ENCODE measurements at regions not wholly inside any gene's neighbourhood (a gene's known extent, or its start where the extent isn't known, plus 50 kb on each side); places are given as distances from the start of the nearest gene placed in this dataset.
"Not testable (repeated sequence)": the region's sequence is repeated elsewhere in the genome, so short reads cannot be mapped to it uniquely, and the experiment has no call there.

DNA sequence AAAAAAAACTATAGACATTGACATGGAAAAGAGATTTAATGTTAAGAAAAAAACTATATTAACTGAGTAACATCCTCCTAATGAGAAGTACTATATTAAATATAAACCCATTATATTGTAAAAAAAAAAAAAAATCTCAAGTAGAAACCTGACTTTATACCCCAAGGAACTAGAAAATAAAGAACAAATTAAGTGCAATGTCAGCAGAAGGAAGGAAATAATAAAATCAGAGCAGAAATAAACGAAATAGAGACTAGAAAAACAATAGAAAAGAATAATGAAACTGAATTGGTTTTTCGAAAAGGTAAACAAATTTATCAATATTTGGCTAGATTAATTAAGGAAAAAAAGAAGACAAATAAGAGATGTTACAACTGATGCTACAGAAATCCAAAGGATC lies 329.1 kb upstream of the ZNF608 start:
- H3K9me3 ChIP-seq (ENCODE audit: control insufficient read depth, insufficient read depth, low read depth, low read length), result peaks cover 16% of the 10 kb centered on the region; the same call in 1 of the 2 replicates
- H3K27me3 ChIP-seq (ENCODE audit: control insufficient read depth, insufficient read depth, low read length), result no peaks in the 10 kb centered on the region
- H3K36me3 ChIP-seq (ENCODE audit: control insufficient read depth, insufficient read depth, low read length), result no peaks in the 10 kb centered on the region
- intact Hi-C loops (cut with micrococcal nuclease; ENCODE audit: unreplicated experiment), result no loop called here
- BruUV-seq (replicated peaks), result no TSS peak
- ATAC-seq (no peak), DNase-seq (ENCODE audit: low read depth, low spot score) (no peak)
- TF ChIP-seq TCF7L2 (IDR thresholded peaks at IDR 0.05; ENCODE audit: low read depth, low read length) (no peak), SIN3A (IDR thresholded peaks at IDR 0.05; ENCODE audit: borderline replicate concordance, insufficient read depth, low read depth, low read length) (no peak)
- TF ChIP-seq, protein P1, sequence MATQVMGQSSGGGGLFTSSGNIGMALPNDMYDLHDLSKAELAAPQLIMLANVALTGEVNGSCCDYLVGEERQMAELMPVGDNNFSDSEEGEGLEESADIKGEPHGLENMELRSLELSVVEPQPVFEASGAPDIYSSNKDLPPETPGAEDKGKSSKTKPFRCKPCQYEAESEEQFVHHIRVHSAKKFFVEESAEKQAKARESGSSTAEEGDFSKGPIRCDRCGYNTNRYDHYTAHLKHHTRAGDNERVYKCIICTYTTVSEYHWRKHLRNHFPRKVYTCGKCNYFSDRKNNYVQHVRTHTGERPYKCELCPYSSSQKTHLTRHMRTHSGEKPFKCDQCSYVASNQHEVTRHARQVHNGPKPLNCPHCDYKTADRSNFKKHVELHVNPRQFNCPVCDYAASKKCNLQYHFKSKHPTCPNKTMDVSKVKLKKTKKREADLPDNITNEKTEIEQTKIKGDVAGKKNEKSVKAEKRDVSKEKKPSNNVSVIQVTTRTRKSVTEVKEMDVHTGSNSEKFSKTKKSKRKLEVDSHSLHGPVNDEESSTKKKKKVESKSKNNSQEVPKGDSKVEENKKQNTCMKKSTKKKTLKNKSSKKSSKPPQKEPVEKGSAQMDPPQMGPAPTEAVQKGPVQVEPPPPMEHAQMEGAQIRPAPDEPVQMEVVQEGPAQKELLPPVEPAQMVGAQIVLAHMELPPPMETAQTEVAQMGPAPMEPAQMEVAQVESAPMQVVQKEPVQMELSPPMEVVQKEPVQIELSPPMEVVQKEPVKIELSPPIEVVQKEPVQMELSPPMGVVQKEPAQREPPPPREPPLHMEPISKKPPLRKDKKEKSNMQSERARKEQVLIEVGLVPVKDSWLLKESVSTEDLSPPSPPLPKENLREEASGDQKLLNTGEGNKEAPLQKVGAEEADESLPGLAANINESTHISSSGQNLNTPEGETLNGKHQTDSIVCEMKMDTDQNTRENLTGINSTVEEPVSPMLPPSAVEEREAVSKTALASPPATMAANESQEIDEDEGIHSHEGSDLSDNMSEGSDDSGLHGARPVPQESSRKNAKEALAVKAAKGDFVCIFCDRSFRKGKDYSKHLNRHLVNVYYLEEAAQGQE (IDR thresholded peaks at IDR 0.05; ENCODE audit: insufficient read depth in 1 of 2, low read depth in 2 of 2, low read length in 1 of 2), result no peak
- in situ Hi-C loops (cut with HindIII; ENCODE audit: low pct_unique_long_range_greater_than_20kb, low sequenced_read_pairs), result no loop called here
- CTCF ChIA-PET, result no interaction called here
- no peak overlapping the region for H3K27ac ChIP-seq (ENCODE audit: low read length)
- no peak overlapping the region for H3K4me3 ChIP-seq (ENCODE audit: low read depth in 2 of 2, low read length in 2 of 2)
- POLR2A ChIA-PET, result no interaction called here
- H3K4me1 ChIP-seq (ENCODE audit: control insufficient read depth, insufficient read depth, low read length), result no peaks in the 10 kb centered on the region

DNA sequence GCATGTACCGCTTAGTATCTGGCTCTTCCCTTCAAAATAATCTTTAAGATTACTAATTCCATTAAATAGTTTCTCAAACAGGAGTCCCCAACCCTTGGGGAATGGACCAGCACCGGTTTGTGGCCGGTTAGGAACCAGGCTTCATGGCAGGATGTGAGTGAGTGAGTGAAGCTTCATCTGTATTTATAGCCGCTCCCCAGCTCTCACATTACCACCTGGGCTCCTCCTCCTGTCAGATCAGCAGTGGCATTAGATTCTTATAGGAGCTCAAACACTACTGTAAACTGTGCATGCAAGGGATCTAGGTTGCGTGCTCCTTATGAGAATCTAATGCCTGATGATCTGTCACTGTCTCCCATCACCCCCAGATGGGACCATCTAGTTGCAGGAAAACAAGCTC lies 332.6 kb upstream of the ZNF608 start:
- BruUV-seq (replicated peaks); POLR2A ChIA-PET; ATAC-seq: not testable (repeated sequence)

DNA sequence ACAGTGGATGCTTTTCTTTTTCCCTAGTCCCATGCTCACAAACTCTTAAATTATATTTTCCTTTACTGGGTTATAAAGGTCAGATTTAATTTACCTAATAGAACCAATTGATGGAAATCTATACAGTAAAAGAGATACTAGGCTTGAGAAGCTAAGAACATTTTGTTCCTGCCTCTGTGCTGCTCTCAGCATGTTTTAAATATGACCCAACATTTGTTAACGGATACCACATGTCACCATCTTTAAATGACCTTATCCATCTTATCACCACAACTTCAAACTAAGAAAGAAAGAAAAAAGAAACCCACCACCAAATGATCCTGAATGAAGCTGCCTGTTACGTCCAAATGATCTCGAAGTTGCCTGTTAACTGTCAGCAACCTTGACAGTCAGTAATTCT lies 334.7 kb upstream of the ZNF608 start:
- H3K9me3 ChIP-seq (ENCODE audit: control insufficient read depth, insufficient read depth, low read depth, low read length), result no peaks in the 10 kb centered on the region
- no peak for TF ChIP-seq TCF7L2 (IDR thresholded peaks at IDR 0.05; ENCODE audit: low read depth, low read length)
- TF ChIP-seq, protein P1 (IDR thresholded peaks at IDR 0.05; ENCODE audit: insufficient read depth in 1 of 2, low read depth in 2 of 2, low read length in 1 of 2), result no peak
- TF ChIP-seq POLR2AphosphoS5 (IDR thresholded peaks at IDR 0.05; ENCODE audit: low read depth, low read length), result no peak
- no peak for TF ChIP-seq SIN3A (IDR thresholded peaks at IDR 0.05; ENCODE audit: borderline replicate concordance, insufficient read depth, low read depth, low read length)
- TF ChIP-seq, protein P2, sequence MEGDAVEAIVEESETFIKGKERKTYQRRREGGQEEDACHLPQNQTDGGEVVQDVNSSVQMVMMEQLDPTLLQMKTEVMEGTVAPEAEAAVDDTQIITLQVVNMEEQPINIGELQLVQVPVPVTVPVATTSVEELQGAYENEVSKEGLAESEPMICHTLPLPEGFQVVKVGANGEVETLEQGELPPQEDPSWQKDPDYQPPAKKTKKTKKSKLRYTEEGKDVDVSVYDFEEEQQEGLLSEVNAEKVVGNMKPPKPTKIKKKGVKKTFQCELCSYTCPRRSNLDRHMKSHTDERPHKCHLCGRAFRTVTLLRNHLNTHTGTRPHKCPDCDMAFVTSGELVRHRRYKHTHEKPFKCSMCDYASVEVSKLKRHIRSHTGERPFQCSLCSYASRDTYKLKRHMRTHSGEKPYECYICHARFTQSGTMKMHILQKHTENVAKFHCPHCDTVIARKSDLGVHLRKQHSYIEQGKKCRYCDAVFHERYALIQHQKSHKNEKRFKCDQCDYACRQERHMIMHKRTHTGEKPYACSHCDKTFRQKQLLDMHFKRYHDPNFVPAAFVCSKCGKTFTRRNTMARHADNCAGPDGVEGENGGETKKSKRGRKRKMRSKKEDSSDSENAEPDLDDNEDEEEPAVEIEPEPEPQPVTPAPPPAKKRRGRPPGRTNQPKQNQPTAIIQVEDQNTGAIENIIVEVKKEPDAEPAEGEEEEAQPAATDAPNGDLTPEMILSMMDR (IDR thresholded peaks at IDR 0.05), result no peak
- H3K36me3 ChIP-seq (ENCODE audit: control insufficient read depth, insufficient read depth, low read length), result no peaks in the 10 kb centered on the region
- in situ Hi-C loops (cut with HindIII; ENCODE audit: low pct_unique_long_range_greater_than_20kb, low sequenced_read_pairs) (no loop called here), intact Hi-C loops (cut with micrococcal nuclease; ENCODE audit: unreplicated experiment) (no loop called here)
- H3K4me3 ChIP-seq (ENCODE audit: low read depth in 2 of 2, low read length in 2 of 2), result no peak overlapping the region
- ChIA-PET POLR2A (no interaction called here), CTCF (no interaction called here)
- no TSS peak for BruUV-seq (replicated peaks)
- DNase-seq (ENCODE audit: low read depth, low spot score), result no peak
- no peaks in the 10 kb centered on the region for H3K27me3 ChIP-seq (ENCODE audit: control insufficient read depth, insufficient read depth, low read length)
- no peak for ATAC-seq
- H3K4me1 ChIP-seq (ENCODE audit: control insufficient read depth, insufficient read depth, low read length), result no peaks in the 10 kb centered on the region
- H3K27ac ChIP-seq (ENCODE audit: low read length), result no peak overlapping the region

More for the DNA sequence above, 332.6 kb upstream of the ZNF608 start:
- H3K27ac ChIP-seq (ENCODE audit: low read length); DNase-seq (ENCODE audit: low read depth, low spot score); H3K4me1 ChIP-seq (ENCODE audit: control insufficient read depth, insufficient read depth, low read length); intact Hi-C loops (cut with micrococcal nuclease; ENCODE audit: unreplicated experiment); in situ Hi-C loops (cut with HindIII; ENCODE audit: low pct_unique_long_range_greater_than_20kb, low sequenced_read_pairs); H3K9me3 ChIP-seq (ENCODE audit: control insufficient read depth, insufficient read depth, low read depth, low read length); H3K4me3 ChIP-seq (ENCODE audit: low read depth in 2 of 2, low read length in 2 of 2); CTCF ChIA-PET; H3K27me3 ChIP-seq (ENCODE audit: control insufficient read depth, insufficient read depth, low read length); H3K36me3 ChIP-seq (ENCODE audit: control insufficient read depth, insufficient read depth, low read length): not testable (repeated sequence)
